Epithelial cell of esophagus (primary cell): ENCODE measurements at regions not wholly inside any gene's neighbourhood (a gene's known extent, or its start where the extent isn't known, plus 50 kb on each side); places are given as distances from the start of the nearest gene placed in this dataset.

Experiments used
- DNase-seq: peaks from one replicate; pipeline ENCODE4 v3.0.0; 2010; ENCODE audit warnings: low read depth
- H3K4me3 ChIP-seq: 2 replicates; pipeline ENCODE4 v1.5.1; 2011; ENCODE audit warnings: mild to moderate bottlenecking, low read length, control low read depth
- TF ChIP-seq, protein P1 (sequence below): IDR thresholded peaks from 2 replicates; pipeline ENCODE4 v1.5.1; 2011; ENCODE audit warnings: low read depth, mild to moderate bottlenecking, low read length, control low read depth, inconsistent platforms; ENCODE audit not compliant: insufficient read depth; ENCODE audit errors: missing control alignments

- H3K4me3 ChIP-seq: no peak overlapping the region
- no peak for DNase-seq
- TF ChIP-seq, protein P1, sequence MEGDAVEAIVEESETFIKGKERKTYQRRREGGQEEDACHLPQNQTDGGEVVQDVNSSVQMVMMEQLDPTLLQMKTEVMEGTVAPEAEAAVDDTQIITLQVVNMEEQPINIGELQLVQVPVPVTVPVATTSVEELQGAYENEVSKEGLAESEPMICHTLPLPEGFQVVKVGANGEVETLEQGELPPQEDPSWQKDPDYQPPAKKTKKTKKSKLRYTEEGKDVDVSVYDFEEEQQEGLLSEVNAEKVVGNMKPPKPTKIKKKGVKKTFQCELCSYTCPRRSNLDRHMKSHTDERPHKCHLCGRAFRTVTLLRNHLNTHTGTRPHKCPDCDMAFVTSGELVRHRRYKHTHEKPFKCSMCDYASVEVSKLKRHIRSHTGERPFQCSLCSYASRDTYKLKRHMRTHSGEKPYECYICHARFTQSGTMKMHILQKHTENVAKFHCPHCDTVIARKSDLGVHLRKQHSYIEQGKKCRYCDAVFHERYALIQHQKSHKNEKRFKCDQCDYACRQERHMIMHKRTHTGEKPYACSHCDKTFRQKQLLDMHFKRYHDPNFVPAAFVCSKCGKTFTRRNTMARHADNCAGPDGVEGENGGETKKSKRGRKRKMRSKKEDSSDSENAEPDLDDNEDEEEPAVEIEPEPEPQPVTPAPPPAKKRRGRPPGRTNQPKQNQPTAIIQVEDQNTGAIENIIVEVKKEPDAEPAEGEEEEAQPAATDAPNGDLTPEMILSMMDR: no peak
Measured at GRCh38 chr4:177105536-177105935, 204.1 kb upstream of the NEIL3 start.

GRCh38 chr4:177107288-177107921, 202.3 kb upstream of the NEIL3 start:
- no peak overlapping the region for H3K4me3 ChIP-seq
- TF ChIP-seq, protein P1: no peak
- DNase-seq: peak; percentile 17

DNA sequence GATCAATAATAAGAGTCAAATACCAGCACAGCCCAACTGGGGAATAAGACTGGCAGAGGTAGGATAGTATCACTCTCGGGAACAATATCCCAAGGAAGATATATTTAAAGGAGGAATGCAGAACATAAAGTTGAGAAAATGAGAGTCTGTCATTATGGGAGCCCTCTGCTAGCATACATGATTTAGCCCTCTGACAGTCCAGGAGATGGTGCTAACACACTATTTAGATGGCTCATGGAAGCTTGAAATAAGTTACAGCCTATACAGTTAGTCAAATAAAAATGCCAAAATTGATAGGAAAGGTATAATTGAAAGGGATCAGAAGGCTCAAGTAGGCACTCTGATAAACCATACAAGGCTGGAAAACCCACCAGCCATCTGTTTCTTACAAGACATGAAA, 201.0 kb upstream of the NEIL3 start:
- H3K4me3 ChIP-seq: no peak overlapping the region
- DNase-seq: peak; percentile 62
- TF ChIP-seq, protein P1: peak; percentile 61

- no peak overlapping the region for H3K4me3 ChIP-seq
- no peak for DNase-seq
- TF ChIP-seq, protein P1: no peak
Measured at GRCh38 chr4:177109769-177110168, 199.9 kb upstream of the NEIL3 start.

DNA sequence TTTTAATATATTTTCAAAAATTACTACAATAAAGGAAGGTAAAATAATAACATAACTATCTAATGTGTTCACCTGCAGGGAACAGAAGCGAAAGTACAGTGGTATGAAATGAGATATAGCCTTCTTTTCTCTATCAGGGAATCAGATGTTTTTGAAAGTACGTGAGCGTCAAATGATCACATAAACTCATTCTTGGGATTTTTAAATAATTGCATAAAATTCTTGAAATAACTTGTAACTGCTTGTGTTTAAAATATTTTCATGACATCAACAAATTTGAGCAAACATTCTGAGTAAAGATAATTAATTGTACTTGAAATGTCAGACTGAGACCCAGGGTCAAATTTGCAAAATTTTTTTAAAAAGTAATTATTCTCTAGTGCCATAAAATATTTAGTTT, 193.5 kb upstream of the NEIL3 start:
- H3K4me3 ChIP-seq: no peak overlapping the region
- TF ChIP-seq, protein P1: no peak
- no peak for DNase-seq

DNA sequence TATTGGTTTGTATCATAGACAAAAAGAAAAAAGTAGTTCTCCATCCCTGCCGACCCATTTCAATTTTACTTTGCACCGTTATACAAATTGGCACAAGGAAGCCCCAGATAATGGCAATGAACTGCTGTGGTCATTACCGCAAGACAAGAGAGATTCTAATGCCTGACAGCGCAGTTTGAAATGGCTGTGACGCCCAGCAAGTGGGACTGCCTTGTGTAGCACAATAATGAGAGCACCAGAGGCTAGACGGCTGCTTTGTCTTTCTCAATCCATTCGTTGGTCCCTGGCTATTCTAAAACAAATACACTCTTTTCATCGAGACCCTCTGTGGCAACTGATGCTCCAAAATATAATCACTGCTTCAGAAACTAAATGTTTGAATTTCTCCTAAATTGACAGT, 192.4 kb upstream of the NEIL3 start:
- DNase-seq: no peak
- no peak overlapping the region for H3K4me3 ChIP-seq
- TF ChIP-seq, protein P1: no peak

- peak; percentile 53 for DNase-seq
- H3K4me3 ChIP-seq: no peak overlapping the region
- TF ChIP-seq, protein P1: no peak
Measured at GRCh38 chr4:177118596-177118995, 191.1 kb upstream of the NEIL3 start.
